SK-N-SH (cell line): ENCODE measurements at regions not wholly inside any gene's neighbourhood (a gene's known extent, or its start where the extent isn't known, plus 50 kb on each side); places are given as distances from the start of the nearest gene placed in this dataset.

ENCODE experiments used
- CTCF ChIA-PET: fragments of 300-600, 350-600 bp; formaldehyde crosslinking; extraction: SDS; loops from one replicate; lab custom pipeline; 2021; lab: Yijun Ruan, JAX
- POLR2A ChIA-PET: fragments of 350-600 bp; sonication (Branson Sonifier 250); formaldehyde crosslinking; extraction: SDS; loops from one replicate; lab custom pipeline; 2020; ENCODE audit warnings: antibody characterized with exemption, inconsistent platforms; lab: Yijun Ruan, JAX
- DNase-seq: peaks from one replicate; pipeline ENCODE4 v3.0.0; 2012
- H2AFZ ChIP-seq: fragments of 200-600 bp; sonication (generic); 2 replicates; pipeline ENCODE4 v1.8.1; 2016; ENCODE audit warnings: antibody characterized with exemption, mild to moderate bottlenecking, low read depth
- H3F3A ChIP-seq: fragments of 200-600 bp; sonication (generic); replicated peaks from 2 replicates; pipeline ENCODE3; 2016; ENCODE audit warnings: antibody characterized with exemption, mild to moderate bottlenecking; ENCODE audit not compliant: insufficient read depth
- H3K27ac ChIP-seq, 2 experiments: fragments of 200-500 bp in 1 of 2; fragments of 200-600 bp in 1 of 2; sonication (Bioruptor generic) in 1 of 2; sonication (generic), shearing (Covaris generic) in 1 of 2; 2 replicates each; pipeline versions ENCODE4 v1.5.1 to v1.6.1; 2014 to 2016; ENCODE audit warnings: low read depth in 2 of 2, inconsistent platforms in 1 of 2, low read length in 1 of 2, mild to moderate bottlenecking in 1 of 2, mixed read lengths in 1 of 2
- H3K27me3 ChIP-seq: fragments of 200-600 bp; sonication (generic), shearing (Covaris generic); 2 replicates; pipeline ENCODE4 v1.6.1; 2016; ENCODE audit warnings: mixed run types; ENCODE audit not compliant: insufficient read depth
- H3K36me3 ChIP-seq, 2 experiments: fragments of 200-500 bp in 1 of 2; fragments of 200-600 bp in 1 of 2; sonication (Bioruptor generic) in 1 of 2; sonication (generic) in 1 of 2; replicated peaks in 1 of 2; 2 replicates each; pipeline versions ENCODE3 to v1.5.1; 2014 to 2016; ENCODE audit warnings: low read length in 1 of 2, mild to moderate bottlenecking in 1 of 2; ENCODE audit not compliant: insufficient read depth in 2 of 2, control insufficient read depth in 1 of 2
- H3K4me1 ChIP-seq, 2 experiments: fragments of 200-500 bp in 1 of 2; fragments of 200-600 bp in 1 of 2; sonication (Bioruptor generic) in 1 of 2; sonication (generic), shearing (Covaris generic) in 1 of 2; 2 replicates each; pipeline versions ENCODE4 v1.5.1 to v1.6.1; 2014 to 2016; ENCODE audit warnings: low read depth in 1 of 2, low read length in 1 of 2, mixed run types in 1 of 2; ENCODE audit not compliant: insufficient read depth in 2 of 2, control insufficient read depth in 1 of 2
- H3K4me2 ChIP-seq: fragments of 200-600 bp; sonication (generic), shearing (Covaris generic); 2 replicates; pipeline ENCODE4 v1.6.1; 2017; ENCODE audit warnings: mixed run types
- H3K4me3 ChIP-seq, 2 experiments: fragments of 200-500 bp in 1 of 2; fragments of 200-600 bp in 1 of 2; sonication (Bioruptor generic) in 1 of 2; sonication (generic), shearing (Covaris generic) in 1 of 2; 2 replicates each; pipeline versions ENCODE4 v1.5.1 to v1.8.1; 2014 to 2016; ENCODE audit warnings: low read depth in 2 of 2, inconsistent platforms in 1 of 2, low read length in 1 of 2, mild to moderate bottlenecking in 1 of 2, mixed read lengths in 1 of 2, moderate library complexity in 1 of 2
- H3K79me2 ChIP-seq: fragments of 200-600 bp; sonication (generic); 2 replicates; pipeline ENCODE4 v1.8.1; 2017; ENCODE audit warnings: mild to moderate bottlenecking; ENCODE audit not compliant: insufficient read depth
- H3K9ac ChIP-seq: fragments of 200-600 bp; sonication (generic); 2 replicates; pipeline ENCODE4 v1.6.1; 2017; ENCODE audit warnings: mixed run types
- H3K9me2 ChIP-seq: fragments of 200-600 bp; sonication (generic); 2 replicates; pipeline ENCODE4 v1.6.1; 2017; ENCODE audit warnings: mixed run types
- H3K9me3 ChIP-seq: fragments of 200-600 bp; sonication (generic); 2 replicates; pipeline ENCODE4 v1.6.1; 2017; ENCODE audit warnings: mixed run types, mild to moderate bottlenecking, moderate library complexity
- H4K20me1 ChIP-seq: fragments of 200-600 bp; sonication (generic); 2 replicates; pipeline ENCODE4 v1.6.1; 2017; ENCODE audit warnings: mild to moderate bottlenecking, mixed run types; ENCODE audit not compliant: insufficient read depth
- EZH2phosphoT487 ChIP-seq: fragments of 200-600 bp; sonication (generic); IDR thresholded peaks from 2 replicates; pipeline ENCODE4 v1.6.1; 2017; ENCODE audit warnings: low read depth, mixed run types, mild to moderate bottlenecking, antibody characterized with exemption, moderate library complexity, borderline replicate concordance
- GATA2 ChIP-seq: sonication (generic); formaldehyde crosslinking; IDR thresholded peaks from 2 replicates; pipeline ENCODE4 v1.5.0; 2020; ENCODE audit warnings: mild to moderate bottlenecking, missing genetic modification reagents
- MEF2A ChIP-seq: IDR thresholded peaks from 2 replicates; pipeline ENCODE4 v1.4.0; 2012; ENCODE audit warnings: low read depth, borderline replicate concordance
- MXI1 ChIP-seq: IDR thresholded peaks from 2 replicates; pipeline ENCODE4 v1.6.1; 2012; ENCODE audit warnings: mild to moderate bottlenecking, low read depth, low read length, improper control_type of control experiment
- POLR2AphosphoS5 ChIP-seq: IDR thresholded peaks from 2 replicates; pipeline ENCODE4 v1.6.1; 2012; ENCODE audit warnings: low read depth, low read length
- RAD21 ChIP-seq: IDR thresholded peaks from 2 replicates; pipeline ENCODE4 v1.6.1; 2012; ENCODE audit warnings: mild to moderate bottlenecking, low read length
- RCOR1 ChIP-seq: fragments of 150-350 bp; IDR thresholded peaks from 2 replicates; pipeline ENCODE4 v1.6.1; 2017; ENCODE audit warnings: antibody characterized with exemption, low read length
- RFX5 ChIP-seq: IDR thresholded peaks from 2 replicates; pipeline ENCODE4 v1.6.1; 2012; ENCODE audit warnings: mild to moderate bottlenecking, improper control_type of control experiment, low read length
- TAF1 ChIP-seq: IDR thresholded peaks from 2 replicates; pipeline ENCODE4 v1.6.1; 2012; ENCODE audit warnings: low read depth, mild to moderate bottlenecking, low read length, moderate library complexity, borderline replicate concordance
- TCF12 ChIP-seq: IDR thresholded peaks from 2 replicates; pipeline ENCODE4 v1.4.0; 2012
- TEAD4 ChIP-seq: IDR thresholded peaks from 2 replicates; pipeline ENCODE4 v1.4.0; 2012; ENCODE audit warnings: mild to moderate bottlenecking, borderline replicate concordance; ENCODE audit not compliant: insufficient read depth
- WGBS: methylation state at CpG from one replicate; pipeline ENCODE4 v1.1.6; 2017; ENCODE audit warnings: low lambda C conversion rate; 5-methylcytosine and 5-hydroxymethylcytosine counted together

DNA sequence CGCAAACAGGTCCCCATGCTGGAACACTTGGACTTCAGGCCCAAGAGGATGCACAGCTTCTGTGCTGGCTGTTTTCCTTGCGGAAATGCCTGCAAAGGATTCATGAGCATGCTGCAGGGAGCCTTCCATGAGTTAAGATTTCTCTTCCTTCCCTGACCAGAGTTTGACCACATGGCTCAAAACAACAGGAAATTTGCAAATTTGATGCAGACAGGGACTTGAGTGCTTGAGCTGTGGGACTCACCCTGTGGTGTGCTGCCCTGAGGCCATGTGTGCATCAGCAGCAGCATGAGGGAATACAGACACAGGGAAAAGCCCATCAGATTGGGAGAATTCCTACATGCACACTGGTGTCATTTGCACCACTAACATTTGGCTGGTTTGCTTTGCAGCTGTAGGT lies 195.4 kb downstream of the CDC14C start:
- Histone ChIP-seq H3K4me2 (no peak overlapping the region), H2AFZ (no peak overlapping the region), H3K4me1 (no peaks in the 10 kb centered on the region), H3K79me2 (no peaks in the 10 kb centered on the region), H3K9ac (no peak overlapping the region), H3F3A (no peaks in the 10 kb centered on the region), H3K36me3 (no peaks in the 10 kb centered on the region), H3K9me2 (no peaks in the 10 kb centered on the region), H3K27ac (no peak overlapping the region), H3K4me3 (no peak overlapping the region), H4K20me1 (no peaks in the 10 kb centered on the region), H3K9me3 (no peaks in the 10 kb centered on the region), H3K27me3 (no peaks in the 10 kb centered on the region)
- WGBS: 10% methylated on average over 2 of the region's 2 CpGs
- ChIA-PET POLR2A (no interaction called here), CTCF (no interaction called here)
- no peak for DNase-seq
- TF ChIP-seq TCF12: no peak

DNA sequence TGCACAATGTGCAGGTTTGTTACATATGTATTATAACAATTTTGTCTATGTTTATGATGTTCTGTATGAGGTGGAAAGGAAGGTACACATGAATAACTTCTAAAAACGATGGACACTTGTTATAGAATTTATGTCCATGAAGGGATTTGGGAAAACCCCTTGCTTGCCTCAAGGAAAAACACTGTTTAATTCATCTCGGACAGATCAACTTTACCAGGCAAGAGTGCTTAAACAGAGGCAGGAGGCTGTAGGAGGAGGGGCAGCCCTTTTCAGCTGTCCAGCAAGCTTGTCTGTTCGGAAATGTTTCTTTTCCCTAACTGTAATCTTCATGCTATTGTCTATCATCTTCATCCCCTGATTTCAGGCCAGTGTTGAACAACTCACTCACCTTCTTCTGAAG lies 200.9 kb downstream of the CDC14C start:
- Histone ChIP-seq H3K9me2 (no peaks in the 10 kb centered on the region), H3K27me3 (no peaks in the 10 kb centered on the region; the same call in 1 of the 2 replicates), H3K27ac (no peak overlapping the region), H3K9me3 (no peaks in the 10 kb centered on the region), H3K4me3 (no peak overlapping the region), H3K36me3 (no peaks in the 10 kb centered on the region), H3K4me1 (no peaks in the 10 kb centered on the region), H2AFZ (no peak overlapping the region)
- CTCF ChIA-PET: no interaction called here
- POLR2A ChIA-PET: no interaction called here
- TF ChIP-seq MXI1 (no peak), RCOR1 (no peak), TEAD4 (no peak), RAD21 (no peak)
- TF ChIP-seq, all 33 proteins: peak for 0
- Histone ChIP-seq H4K20me1 (no peaks in the 10 kb centered on the region), H3K9ac (no peak overlapping the region), H3F3A (no peaks in the 10 kb centered on the region), H3K4me2 (no peak overlapping the region), H3K79me2 (no peaks in the 10 kb centered on the region)
- no peak for DNase-seq
- WGBS: 4% methylated on average over 3 of the region's 3 CpGs

DNA sequence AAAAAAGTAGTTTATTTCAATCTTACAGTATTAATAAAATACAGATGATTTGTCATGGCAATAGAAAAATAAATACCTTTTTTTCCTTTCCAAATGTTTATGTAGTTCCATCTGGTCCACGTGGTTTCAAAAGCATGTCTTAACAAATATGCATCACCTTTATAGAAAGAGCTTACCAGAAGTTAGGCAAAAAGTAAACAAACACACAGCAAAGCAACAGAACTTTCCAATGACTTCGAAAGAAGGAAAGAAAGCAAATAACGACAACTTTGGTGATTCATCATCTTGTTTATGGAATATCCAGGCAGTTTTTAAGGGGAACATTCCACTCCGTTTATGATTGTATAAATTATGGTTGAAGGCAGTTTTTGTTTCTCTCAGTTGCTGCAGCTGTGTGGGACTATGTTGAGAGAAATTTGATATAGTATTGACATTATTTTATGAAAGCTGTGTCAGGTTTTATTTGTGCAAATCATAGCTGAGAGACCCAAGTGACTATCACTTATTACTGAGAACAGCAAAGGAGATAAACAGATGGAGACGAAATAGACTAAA lies 203.1 kb downstream of the CDC14C start:
- no peaks in the 10 kb centered on the region for H3K4me1 ChIP-seq
- no peak overlapping the region for H3K4me2 ChIP-seq
- no peaks in the 10 kb centered on the region for H3F3A ChIP-seq
- no peaks in the 10 kb centered on the region for H3K79me2 ChIP-seq
- no peaks in the 10 kb centered on the region; the same call in 1 of the 2 replicates for H3K27me3 ChIP-seq
- H3K36me3 ChIP-seq: no peaks in the 10 kb centered on the region
- H2AFZ ChIP-seq: no peak overlapping the region
- H3K4me3 ChIP-seq: no peak overlapping the region
- WGBS: under 1% methylated on average over 5 of the region's 5 CpGs
- POLR2A ChIA-PET: no interaction called here
- H3K9me3 ChIP-seq: no peaks in the 10 kb centered on the region
- H3K27ac ChIP-seq: no peak overlapping the region
- H3K9ac ChIP-seq: no peak overlapping the region
- no peaks in the 10 kb centered on the region for H3K9me2 ChIP-seq
- CTCF ChIA-PET: no interaction called here
- no peaks in the 10 kb centered on the region for H4K20me1 ChIP-seq
- TF ChIP-seq RFX5 (no peak), EZH2phosphoT487 (no peak), POLR2AphosphoS5 (no peak), TEAD4 (no peak), TAF1 (no peak), GATA2 (CRISPR knock-in tag) (no peak), MEF2A (no peak)
- TF ChIP-seq, all 33 proteins: peak for 0
- DNase-seq: no peak
